ENCODE measurements at regions not wholly inside any gene's neighbourhood (a gene's known extent, or its start where the extent isn't known, plus 50 kb on each side); places are given as distances from the start of the nearest gene placed in this dataset.
"Not testable (repeated sequence)": the region's sequence is repeated elsewhere in the genome, so short reads cannot be mapped to it uniquely, and the experiment has no call there.

DNA sequence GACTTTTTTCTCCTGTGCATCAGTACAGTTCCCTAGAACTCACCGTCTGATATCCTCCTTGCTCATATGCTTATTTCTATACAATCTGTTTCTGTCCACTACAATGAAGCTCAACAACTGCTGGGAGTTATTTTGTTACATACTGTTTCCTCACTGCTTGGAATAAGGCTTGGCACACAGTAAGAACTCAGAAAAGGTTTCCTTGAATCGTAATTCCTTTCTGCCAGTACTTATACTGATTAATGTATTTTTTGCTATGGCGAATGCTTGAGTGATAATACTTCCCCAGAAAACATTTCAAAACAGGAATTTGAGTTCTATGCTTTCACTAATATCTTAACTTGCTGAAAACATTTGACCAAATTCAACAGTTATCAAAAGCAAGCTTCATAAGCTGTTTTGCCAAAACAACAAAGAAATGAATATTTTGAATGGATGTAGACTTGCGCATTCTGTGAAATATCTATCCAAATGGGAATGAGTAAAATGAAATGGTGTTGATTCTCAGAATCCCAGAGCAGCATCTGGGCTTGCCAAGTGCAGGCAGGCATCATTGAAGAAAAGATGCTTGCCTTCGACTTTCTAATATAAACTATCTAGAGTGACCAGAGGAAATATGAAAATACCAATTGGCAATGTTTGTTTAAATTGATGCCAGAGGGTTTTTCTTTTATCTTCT is 286.3 kb downstream of the RAP2B start:
- no peak for DNase-seq

DNA sequence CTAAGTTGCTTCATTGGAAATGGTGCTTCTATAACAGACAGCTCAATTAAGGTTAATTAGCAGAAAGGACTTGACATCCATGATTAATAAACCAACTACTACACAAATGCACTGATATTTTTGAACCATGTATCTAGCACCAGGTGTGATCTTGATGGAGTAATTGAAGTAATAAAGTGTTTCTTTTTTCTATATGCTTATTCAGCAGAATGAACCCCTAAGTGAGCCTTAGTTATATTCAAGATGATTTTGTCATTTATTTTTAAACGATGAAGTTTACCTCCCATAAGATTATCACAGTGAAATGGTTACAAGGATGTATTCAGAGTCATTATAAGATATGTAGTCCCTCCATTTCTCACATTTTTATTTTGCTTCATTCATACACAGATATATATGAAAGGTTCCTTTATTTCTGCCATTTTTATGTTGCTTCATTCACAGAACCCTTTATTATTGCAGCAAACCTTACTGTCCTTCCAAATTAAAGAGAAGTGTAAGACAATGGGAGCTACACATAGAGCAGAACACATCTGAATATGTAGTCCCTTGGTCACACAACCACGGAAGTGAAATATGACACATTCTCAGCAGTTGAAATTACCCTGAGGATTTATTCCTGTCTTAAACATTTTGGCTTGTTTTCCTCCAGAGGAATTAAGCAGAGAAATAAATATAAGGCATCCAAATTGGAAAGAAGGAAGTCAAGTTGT is 295.0 kb downstream of the RAP2B start:
- DNase-seq: no peak

DNA sequence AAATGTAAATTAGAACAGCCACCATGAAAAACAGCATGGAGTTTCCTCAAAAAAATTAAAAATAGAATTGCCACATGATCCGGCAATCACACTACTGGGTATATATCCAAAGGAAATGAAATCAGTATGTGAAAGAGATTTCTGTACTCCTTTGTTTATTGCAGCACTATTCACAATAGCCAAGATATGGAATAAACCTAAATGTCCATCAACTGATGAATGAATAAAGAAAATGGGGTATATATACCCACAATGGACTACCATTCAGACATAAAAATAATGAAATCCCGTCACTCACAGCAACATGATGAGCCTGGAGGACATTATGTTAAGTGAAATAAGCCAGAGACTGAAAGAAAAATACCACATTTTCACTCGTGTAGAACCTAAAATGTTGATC is 296.9 kb downstream of the RAP2B start:
- DNase-seq: no peak

DNA sequence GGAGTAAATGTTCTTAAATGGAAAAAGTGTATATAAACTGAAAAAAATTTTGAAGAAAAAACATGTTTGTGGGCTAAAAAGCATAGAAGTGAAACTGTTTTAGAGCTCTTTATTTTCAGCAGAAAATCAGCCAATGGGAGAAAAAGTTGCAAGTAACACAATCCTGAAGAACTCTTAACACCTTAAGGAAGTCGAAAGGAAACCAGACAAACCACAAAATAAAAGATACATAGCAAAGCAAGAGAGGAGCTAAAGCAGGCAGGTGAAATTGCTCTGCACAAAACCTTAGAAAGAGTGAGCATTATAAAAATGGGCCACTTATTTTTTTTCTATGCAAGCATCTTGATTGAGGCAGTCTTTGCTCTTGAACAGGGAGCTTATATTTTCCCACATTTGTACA is 300.5 kb downstream of the RAP2B start:
- peak; percentile 39 for DNase-seq

DNA sequence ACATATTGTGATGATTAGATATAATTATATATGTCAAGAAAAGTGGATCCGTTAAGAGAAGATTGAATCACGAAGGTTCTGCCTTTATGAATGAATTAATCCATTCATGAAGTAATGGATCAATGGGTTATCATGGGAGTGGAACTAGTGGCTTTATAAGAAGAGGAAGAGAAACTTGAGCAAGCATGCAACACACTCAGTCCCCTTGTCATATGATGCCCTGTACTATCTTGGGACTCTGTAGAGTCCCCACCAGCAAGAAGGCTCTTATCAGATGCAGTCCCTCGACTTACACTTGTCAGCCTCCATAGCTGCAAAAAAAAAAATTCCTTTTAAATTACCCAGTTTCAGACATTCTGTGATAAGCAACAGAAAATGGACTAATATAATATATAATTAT is 301.9 kb downstream of the RAP2B start:
- no peak for DNase-seq

DNA sequence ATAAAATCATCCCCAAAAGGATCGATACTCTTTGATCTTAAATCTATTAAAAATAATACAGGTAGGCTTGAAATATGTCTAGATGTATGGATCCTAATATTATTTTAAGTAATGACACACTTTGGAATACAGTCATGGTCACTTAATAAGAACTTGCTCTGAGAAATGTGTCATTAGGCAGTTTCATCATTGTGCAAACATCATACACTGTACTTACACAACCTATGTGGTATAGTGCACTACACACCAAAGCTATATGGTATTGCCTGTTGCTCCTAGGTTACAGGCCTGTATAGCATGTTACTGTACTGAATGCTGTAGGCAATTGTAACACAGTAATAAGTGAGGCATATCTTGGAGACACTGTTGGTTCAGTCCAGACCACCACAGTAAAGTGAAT is 307.1 kb downstream of the RAP2B start:
- no peak for DNase-seq

DNA sequence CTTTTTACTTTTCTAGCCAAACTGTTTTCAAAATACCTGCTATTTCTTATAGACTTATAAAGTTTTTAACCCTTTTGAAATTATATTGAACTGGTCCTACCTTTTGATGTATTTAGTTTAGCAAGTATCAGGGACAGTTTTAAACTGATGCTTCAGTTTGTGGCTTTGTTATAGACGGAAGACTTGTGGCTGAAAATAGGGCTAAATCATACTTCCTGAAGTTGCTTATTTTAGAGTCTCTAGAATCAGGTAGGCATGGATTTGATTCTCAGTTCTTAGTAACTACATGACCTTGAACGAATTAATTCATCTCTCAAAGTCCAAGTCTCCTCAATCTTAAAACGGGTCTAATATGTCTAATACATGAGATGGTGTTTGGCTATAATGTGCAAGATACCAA is 322.8 kb downstream of the RAP2B start:
- no peak for DNase-seq

DNA sequence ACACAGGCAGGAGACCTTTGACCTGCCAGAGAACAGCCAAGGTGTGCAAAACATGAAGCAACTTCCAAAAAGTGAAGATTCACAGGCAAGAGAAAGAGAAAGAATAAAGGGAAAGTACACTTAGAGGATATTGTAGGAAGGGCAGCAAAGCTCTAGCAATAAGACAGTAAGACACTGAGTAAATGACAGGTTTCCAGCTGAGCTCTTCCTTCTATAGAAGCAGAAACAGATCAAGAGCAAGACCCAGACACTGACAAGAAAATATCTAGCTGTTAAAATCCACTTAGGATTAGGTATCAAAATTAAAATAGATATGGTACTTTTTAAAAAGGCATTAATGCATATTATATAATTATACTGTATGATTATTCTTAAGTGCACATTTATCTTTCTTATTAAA is 333.4 kb downstream of the RAP2B start:
- DNase-seq: no peak

DNA sequence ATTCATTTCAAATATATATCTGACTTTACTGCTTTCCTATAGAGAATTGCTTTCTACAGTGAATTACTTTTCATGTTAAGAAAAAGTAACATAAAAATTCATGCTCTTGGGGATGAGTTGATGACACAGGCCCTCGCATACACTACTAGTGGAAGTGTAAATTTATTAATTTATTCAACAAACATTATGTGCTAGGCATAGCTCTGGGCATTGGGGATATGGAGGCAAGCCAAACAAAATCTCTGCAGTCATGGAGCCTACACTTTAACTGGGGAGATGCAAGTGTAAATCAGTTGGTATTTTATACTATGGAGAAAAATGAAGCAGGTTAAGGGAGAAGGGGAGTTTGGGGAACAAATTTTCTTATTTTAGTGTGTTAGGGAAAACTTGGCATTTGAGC is 340.7 kb downstream of the RAP2B start:
- DNase-seq: no peak

DNA sequence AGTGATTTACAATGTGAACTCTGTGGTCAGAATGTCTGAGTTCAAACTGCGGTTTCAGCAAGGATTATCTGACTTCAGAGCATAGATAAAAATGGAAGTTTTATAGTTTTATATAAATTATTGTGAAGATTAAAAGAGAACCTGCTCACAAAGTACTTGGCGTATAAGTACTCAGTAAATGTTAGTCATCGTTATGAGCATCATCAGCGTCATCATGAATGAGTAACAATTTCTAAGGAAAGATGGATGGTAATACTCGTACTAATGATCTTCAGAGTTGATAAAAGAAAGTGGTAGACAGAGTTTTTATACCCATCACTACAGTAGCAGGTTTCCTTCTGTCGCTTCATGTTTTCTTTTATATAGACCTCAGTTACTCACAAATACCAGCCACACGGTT is 341.8 kb downstream of the RAP2B start:
- DNase-seq: no peak

DNA sequence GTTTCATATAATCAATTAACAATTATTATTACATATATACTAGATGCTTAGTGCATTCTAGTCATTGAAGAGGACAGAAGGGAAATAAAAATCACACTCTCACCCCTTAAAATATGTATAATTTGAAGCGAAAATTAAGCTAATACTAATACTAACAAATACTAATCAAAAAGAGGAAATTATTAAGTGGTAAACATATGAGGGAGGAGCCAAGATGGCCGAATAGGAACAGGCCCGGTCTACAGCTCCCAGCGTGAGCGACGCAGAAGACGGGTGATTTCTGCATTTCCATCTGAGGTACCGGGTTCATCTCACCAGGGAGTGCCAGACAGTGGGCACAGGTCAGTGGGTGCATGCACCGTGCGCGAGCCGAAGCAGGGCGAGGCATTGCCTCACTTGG is 344.2 kb downstream of the RAP2B start:
- DNase-seq: not testable (repeated sequence)

DNA sequence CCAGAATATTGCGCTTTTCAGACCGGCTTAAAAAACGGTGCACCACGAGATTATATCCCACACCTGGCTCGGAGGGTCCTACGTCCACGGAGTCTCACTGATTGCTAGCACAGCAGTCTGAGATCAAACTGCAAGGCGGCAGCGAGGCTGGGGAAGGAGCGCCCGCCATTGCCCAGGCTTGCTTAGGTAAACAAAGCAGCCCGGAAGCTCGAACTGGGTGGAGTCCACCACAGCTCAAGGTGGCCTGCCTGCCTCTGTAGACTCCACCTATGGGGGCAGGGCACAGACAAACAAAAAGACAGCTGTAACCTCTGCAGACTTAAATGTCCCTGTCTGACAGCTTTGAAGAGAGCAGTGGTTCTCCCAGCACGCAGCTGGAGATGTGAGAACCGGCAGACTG is 344.7 kb downstream of the RAP2B start:
- DNase-seq: not testable (repeated sequence)

DNA sequence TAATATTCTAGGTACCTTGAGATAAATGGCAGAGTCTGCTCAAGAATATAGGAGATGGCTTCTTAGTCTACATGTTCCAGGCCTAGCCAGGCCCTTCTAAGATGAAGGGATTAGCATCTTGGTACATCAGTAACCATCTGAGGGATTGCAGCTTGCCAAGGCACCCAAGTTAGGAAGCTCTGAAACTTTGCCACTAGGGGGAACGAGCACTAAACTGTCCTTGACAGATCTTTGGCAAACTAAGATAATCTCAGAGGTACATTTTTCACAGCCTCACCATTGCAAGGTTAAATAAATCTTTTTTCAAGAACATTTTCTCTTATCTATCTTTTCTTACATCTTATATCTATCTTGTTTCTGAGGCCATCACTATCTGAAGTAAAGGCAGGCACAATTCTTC is 351.2 kb downstream of the RAP2B start:
- DNase-seq: no peak

DNA sequence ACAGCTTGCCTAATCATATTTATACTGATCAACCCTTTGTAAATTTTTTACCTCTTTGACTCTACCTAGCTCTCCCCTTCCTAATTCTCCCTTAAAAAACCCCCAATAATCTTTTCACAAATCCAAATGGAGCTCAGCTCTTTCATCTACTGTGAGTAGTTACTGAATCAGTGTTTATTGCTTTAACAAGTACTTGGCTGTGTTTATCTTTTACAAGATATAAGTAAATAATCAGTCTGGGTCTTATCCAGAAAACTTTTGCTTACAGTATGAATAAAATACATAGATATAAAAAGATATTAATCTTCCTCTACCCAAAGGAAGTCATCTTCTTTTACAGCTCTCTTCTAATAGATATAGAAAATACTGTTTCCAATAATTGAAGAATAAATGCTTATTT is 366.4 kb downstream of the RAP2B start:
- no peak for DNase-seq

DNA sequence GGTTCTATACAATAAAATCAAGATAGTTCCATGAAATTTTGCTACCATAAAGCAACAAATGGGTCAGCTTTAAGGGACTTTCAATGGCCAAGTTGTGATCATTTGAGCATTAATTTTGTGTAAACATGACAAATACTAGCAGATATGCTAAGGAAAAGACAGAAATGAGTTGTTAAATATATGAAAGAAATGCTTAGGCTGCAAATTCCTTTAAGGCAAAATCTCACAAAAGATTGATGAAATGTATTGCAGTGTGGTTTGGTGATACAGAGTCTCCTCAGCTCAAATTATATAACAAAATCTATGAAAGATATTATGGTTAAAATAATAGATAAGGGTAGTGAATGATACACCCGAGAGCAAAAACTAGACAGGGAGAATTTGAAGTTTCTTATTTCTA is 377.2 kb downstream of the RAP2B start:
- DNase-seq: no peak

DNA sequence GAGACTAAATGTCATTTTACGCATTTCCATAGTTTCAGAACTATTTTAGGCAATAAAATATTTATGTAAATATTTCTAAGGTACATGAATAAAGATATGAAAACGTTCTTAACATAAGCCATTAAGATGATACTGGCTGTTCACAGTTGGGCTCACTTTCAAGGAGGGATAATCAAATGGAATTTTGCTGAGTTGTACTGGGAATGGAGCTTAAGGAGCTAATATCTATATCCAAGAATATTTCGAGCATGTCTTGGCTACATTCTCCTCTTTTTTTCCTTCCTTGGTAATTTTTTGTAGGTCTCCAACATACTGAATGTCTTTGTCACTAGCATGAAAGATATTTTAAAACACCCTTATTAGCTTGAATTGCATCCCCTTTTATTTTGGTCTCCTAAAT is 383.4 kb downstream of the RAP2B start:
- no peak for DNase-seq

DNA sequence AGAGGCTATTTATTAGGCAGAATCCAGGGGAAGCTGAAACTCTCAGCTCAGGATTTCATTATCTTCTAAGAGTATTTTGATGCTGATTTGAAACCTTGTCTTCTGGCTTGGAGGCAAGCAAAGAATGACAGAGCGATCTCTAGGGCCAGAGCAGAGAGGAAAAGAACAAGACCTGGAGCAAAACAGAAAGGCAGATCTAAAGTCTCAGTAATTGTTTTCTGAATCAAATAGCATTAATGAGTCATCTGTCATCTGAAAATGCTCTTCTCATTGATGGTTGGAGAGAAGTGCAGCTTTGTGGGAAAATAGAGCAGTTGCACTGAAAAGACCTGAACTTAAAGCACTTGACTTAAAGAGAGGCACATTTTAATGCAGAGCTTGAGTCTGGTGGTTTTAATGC is 385.9 kb downstream of the RAP2B start:
- no peak for DNase-seq

DNA sequence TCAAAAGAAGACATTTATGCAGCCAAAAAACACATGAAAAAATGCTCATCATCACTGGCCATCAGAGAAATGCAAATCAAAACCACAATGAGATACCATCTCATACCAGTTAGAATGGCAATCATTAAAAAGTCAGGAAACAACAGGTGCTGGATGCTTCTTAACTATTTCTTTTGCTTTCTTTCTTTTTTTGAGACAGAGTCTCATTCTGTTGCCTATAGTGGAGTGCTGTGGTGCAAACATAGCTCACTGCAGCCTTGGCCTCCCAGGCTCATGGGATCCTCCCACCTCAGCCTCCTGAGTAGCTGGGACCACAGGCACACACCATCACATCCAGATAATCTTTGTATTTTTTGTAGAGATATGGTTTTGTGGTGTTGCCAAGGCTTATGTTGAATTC is 387.7 kb downstream of the RAP2B start:
- DNase-seq: not testable (repeated sequence)

DNA sequence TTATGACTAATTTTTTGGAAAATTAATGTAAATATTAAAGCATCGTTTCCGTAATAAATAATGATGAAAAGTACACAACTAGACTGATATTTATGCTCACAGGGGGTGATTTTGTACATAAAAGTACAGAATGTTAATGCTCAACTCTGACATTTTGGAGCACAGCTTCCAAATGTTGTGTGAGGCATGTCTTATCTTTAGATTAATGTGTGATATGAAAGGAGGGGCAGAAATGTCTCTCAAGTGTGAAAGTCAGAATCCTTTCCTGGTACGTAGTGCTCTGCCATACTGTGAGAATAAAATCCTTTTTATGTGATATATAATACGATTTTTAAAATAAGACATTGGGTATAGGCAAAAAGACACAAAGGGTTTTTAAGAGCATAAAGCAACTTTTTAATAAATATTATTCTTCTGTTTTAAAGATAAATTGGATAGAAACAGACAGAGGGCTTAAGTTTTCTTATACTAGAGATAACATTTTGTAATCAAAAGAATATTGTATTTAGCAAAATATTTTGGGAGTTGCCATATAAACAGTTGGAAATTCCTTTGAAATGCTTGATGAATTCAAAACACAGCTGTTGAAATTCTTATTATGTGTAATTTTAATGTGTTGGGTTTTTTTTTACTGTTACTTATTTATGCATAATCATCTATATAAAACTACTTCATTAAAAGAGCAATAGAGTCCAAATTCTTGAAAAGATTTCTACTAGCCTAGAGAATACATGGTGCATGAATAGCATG is 389.7 kb downstream of the RAP2B start:
- no peak for DNase-seq

DNA sequence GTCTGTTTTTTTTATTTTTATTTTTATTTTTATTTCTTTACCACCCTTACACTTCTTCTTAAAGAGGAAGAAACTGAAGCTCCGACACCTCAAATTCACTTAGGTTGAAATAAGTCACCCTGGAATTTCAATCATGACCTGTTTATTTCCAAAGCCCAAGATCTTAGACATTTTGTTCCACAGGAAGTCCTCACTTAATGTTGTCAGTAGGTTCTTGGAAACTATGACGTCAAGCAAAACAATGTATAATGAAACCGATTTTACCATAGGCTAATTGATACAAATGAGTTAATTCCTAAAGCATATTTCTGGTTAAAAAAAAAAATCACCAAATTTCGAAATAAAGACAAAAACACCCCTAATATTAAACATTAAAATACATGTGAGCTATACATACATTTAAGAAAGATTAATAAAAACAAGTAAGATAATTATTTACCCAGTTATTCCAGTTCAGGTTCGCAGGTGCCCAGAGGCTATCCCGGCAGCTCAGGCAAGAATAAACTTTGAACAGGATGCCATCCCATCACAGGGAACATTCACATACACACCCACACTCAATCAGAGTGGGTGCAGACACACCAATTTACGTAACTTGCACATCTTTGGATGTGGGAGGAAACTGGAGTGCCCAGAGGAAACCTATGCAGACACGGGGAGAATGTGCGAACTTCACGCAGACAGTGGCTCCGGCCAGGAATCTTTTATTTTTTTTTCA is 391.0 kb downstream of the RAP2B start:
- peak; percentile 1 for DNase-seq

DNA sequence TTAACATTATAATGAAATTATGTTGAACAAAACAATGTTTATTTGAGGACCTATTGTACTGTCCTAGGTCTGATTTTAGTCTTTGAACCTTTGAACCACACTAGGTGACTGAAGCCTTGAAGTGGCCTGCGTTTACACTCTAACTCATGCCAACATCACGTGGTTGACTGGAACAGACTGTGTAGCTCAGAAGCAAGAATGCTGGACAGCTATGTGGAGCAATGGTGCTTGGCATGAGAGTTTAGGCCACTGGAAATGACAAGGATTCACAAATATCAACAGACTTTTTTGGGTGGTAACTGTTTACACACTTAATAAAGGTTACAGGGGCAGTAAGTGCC is 391.5 kb downstream of the RAP2B start:
- no peak for DNase-seq

DNA sequence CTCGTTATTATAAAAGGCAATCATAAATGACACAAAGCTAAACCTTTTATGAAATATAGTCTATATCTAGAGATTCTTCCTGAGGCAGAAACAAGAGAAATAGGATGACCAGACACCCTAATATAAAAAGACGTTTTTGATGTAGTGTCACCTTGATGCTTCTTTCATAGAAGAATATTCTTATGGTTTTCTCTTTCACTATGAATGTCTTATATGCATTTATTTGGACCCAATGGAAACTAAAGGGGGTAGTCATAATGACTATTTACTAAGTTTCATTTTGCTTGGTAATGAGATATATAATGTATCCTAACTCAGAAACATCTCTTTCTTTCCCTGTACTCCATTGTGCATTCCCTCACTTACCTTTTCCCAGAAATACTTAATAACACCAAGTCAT is 393.9 kb downstream of the RAP2B start:
- no peak for DNase-seq

DNA sequence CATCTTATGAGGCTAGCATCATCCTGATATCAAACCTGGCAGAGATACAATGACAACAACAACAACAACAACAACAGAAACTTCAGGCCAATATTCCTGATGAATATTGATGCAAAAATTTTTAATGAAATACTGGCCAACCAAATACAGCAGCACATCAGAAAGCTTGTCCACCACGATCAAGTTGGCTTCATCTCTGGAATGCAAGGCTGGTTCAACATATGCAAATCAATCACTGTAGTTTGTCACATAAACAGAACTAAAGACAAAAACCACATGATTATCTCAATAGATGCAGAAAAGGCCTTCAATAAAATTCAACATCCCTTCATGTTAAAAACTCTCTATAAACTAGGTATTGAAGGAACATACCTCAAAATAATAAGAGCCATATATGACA is 397.3 kb downstream of the RAP2B start:
- DNase-seq: not testable (repeated sequence)

DNA sequence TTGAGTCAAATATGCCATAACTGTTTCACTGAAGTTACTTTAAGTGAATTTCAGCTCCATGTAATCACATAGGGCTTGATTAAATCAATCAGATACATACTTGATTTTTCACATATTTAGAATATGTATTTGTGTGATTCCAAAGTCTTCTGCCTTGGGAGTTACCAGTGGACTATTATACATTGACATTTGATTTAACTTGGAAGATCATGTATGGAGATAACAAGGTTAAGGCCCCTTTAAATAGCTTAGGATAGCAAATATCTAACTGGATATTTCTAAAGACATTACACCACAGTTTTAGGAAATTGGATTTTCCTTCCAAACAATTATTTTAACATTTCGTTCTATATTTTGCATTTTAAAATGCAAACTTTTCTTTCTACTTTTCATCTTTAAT is 405.0 kb downstream of the RAP2B start:
- DNase-seq: no peak

Data from central memory CD4-positive, alpha-beta T cell (primary cell).